ENCODE measurements at regions not wholly inside any gene's neighbourhood (a gene's known extent, or its start where the extent isn't known, plus 50 kb on each side); places are given as distances from the start of the nearest gene placed in this dataset.

- Histone ChIP-seq H2BK15ac (ENCODE audit: low read depth, low read length) (no peak overlapping the region), H3K23ac (ENCODE audit: insufficient read length, low read depth, low read length) (no peak overlapping the region), H3K4ac (ENCODE audit: low read depth, low read length) (no peak overlapping the region), H2BK12ac (ENCODE audit: insufficient read length, low read depth, low read length) (no peak overlapping the region), H3K23me2 (ENCODE audit: insufficient read length, low read depth, low read length, poor library complexity, severe bottlenecking) (no peaks in the 10 kb centered on the region), H2AK5ac (ENCODE audit: insufficient read length, low read length) (no peak overlapping the region), H2BK20ac (ENCODE audit: low read depth, low read length, poor library complexity, severe bottlenecking) (no peak overlapping the region), H3K79me2 (ENCODE audit: insufficient read depth, low read length) (no peaks in the 10 kb centered on the region), H3K56ac (ENCODE audit: insufficient read length, low read depth, low read length) (no peak overlapping the region), H2BK5ac (ENCODE audit: insufficient read length, low read length) (no peak overlapping the region), H3K27ac (ENCODE audit: insufficient read length, low read depth, low read length) (no peak overlapping the region), H4K5ac (ENCODE audit: insufficient read length, low read depth, low read length) (no peak overlapping the region), H3K27me3 (ENCODE audit: insufficient read depth, low read length) (no peaks in the 10 kb centered on the region), H2BK120ac (ENCODE audit: low read depth, low read length, poor library complexity, severe bottlenecking) (no peak overlapping the region), H3K9me3 (ENCODE audit: control insufficient read depth, low read depth, low read length) (no peaks in the 10 kb centered on the region), H2AFZ (ENCODE audit: low read length) (no peak overlapping the region), H4K91ac (ENCODE audit: insufficient read length, low read depth, low read length) (no peak overlapping the region), H3K9ac (ENCODE audit: extremely low read depth, insufficient read length, low read length) (no peak overlapping the region), H3K18ac (ENCODE audit: insufficient read length, low read depth, low read length) (no peak overlapping the region), H3T11ph (ENCODE audit: low read length) (no peak overlapping the region), H4K8ac (replicated peaks; ENCODE audit: insufficient read length, low read depth, low read length) (no peak overlapping the region), H3K4me1 (ENCODE audit: insufficient read depth, low read length) (no peaks in the 10 kb centered on the region), H3K14ac (ENCODE audit: insufficient read depth, low read length) (no peak overlapping the region), H4K20me1 (ENCODE audit: control insufficient read depth, insufficient read depth, insufficient read length) (no peaks in the 10 kb centered on the region), H3K79me1 (ENCODE audit: insufficient read depth, low read depth, low read length, poor library complexity, severe bottlenecking) (no peaks in the 10 kb centered on the region), H3K4me2 (ENCODE audit: insufficient read depth, insufficient read length, low read length) (no peak overlapping the region)
- no peak for DNase-seq
- WGBS (ENCODE audit: extremely low coverage, insufficient read length, low lambda C conversion rate), result no CpG with 5 or more reads among the region's 6 CpGs
- H3K36me3 Mint-ChIP-seq (ENCODE audit: insufficient read depth in 1 of 3, low read depth in 3 of 3), result no peaks in the 10 kb centered on the region
- H3K27ac Mint-ChIP-seq, result no peak overlapping the region
- H3K9me3 Mint-ChIP-seq, result peaks cover 0 to 5% of the 10 kb centered on the region in 2 experiments; a peak in 2 of 5 replicates
- H3K4me1 Mint-ChIP-seq, result no peaks in the 10 kb centered on the region
- TF ChIP-seq CTCF (conservative IDR thresholded peaks at IDR 0.05), result no peak
- no peak overlapping the region for H3K4me3 Mint-ChIP-seq
- no peaks in the 10 kb centered on the region for H3K27me3 Mint-ChIP-seq (ENCODE audit: low read depth)
These were observed 227.6 kb upstream of the ETAA1 start for GRCh38 chr2:67169417-67170140.

All from H9 (cell line).